ENCODE measurements at regions not wholly inside any gene's neighbourhood (a gene's known extent, or its start where the extent isn't known, plus 50 kb on each side); places are given as distances from the start of the nearest gene placed in this dataset.

GRCh38 chr3:170730071-170730812, 139.8 kb downstream of the RPL22L1 start (continued):
- no peak for TF ChIP-seq PRDM2 (tag by site-specific recombination; IDR thresholded peaks at IDR 0.05; ENCODE audit: borderline replicate concordance)
- no peak for TF ChIP-seq ZNF530 (tag by site-specific recombination; IDR thresholded peaks at IDR 0.05; ENCODE audit: low read depth)
- TF ChIP-seq ZNF311 (tag by site-specific recombination; IDR thresholded peaks at IDR 0.05; ENCODE audit: borderline replicate concordance), result no peak
- no peak for TF ChIP-seq ZNF214 (tag by site-specific recombination; IDR thresholded peaks at IDR 0.05; ENCODE audit: borderline replicate concordance)
- no peak for TF ChIP-seq ZNF670 (tag by site-specific recombination; IDR thresholded peaks at IDR 0.05; ENCODE audit: low read depth)
- no peak for TF ChIP-seq ZNF701 (tag by site-specific recombination; IDR thresholded peaks at IDR 0.05)
- no peak for TF ChIP-seq ZNF777 (tag by site-specific recombination; IDR thresholded peaks at IDR 0.05; ENCODE audit: borderline replicate concordance)
- no peak for TF ChIP-seq ZNF560 (tag by site-specific recombination; IDR thresholded peaks at IDR 0.05; ENCODE audit: borderline replicate concordance)
- TF ChIP-seq EGR2 (tag by site-specific recombination; IDR thresholded peaks at IDR 0.05; ENCODE audit: low read depth), result no peak

- H3K4me1 ChIP-seq (ENCODE audit: control insufficient read depth, insufficient read depth, low read length), result no peaks in the 10 kb centered on the region
- CTCF ChIA-PET, result no interaction called here
- no peaks in the 10 kb centered on the region for H3K9me3 ChIP-seq (ENCODE audit: control insufficient read depth, insufficient read depth, low read depth, low read length)
- no peak overlapping the region for H3K4me3 ChIP-seq (ENCODE audit: low read depth, low read length)
- POLR2A ChIA-PET, result no interaction called here
- no peaks in the 10 kb centered on the region for H3K36me3 ChIP-seq (ENCODE audit: control insufficient read depth in 2 of 2, insufficient read depth in 1 of 2, low read length in 2 of 2)
- no peak overlapping the region for H3K27ac ChIP-seq (ENCODE audit: extremely low read depth, low read depth, low read length)
- TF ChIP-seq ZBTB17 (tag by site-specific recombination; IDR thresholded peaks at IDR 0.05) (no peak), ZNF37A (tag by site-specific recombination; IDR thresholded peaks at IDR 0.05) (no peak), ZNF518A (tag by site-specific recombination; conservative IDR thresholded peaks at IDR 0.05; ENCODE audit: low read depth) (no peak), ZNF785 (tag by site-specific recombination; IDR thresholded peaks at IDR 0.05) (no peak), ZNF362 (tag by site-specific recombination; IDR thresholded peaks at IDR 0.05) (no peak), ZNF473 (tag by site-specific recombination; IDR thresholded peaks at IDR 0.05) (no peak), ZNF704 (tag by site-specific recombination; IDR thresholded peaks at IDR 0.05) (no peak), ZNF274 (IDR thresholded peaks at IDR 0.05; ENCODE audit: low read length) (no peak), ZNF274 (tag by site-specific recombination; IDR thresholded peaks at IDR 0.05; ENCODE audit: borderline replicate concordance) (no peak), TRIM28 (IDR thresholded peaks at IDR 0.05; ENCODE audit: borderline replicate concordance, low read length) (no peak), BCL6B (tag by site-specific recombination; IDR thresholded peaks at IDR 0.05) (no peak), ZNF837 (tag by site-specific recombination; IDR thresholded peaks at IDR 0.05) (no peak), ZNF2 (tag by site-specific recombination; IDR thresholded peaks at IDR 0.05) (no peak)
Observed at GRCh38 chr3:170728181-170728580, 141.8 kb downstream of the RPL22L1 start.

Measured in HEK293 (cell line).